Gastroesophageal sphincter (tissue), 4 donors: ENCODE measurements at regions not wholly inside any gene's neighbourhood (a gene's known extent, or its start where the extent isn't known, plus 50 kb on each side); places are given as distances from the start of the nearest gene placed in this dataset.

Experiments used
- ATAC-seq: fragments of 150-250 bp; one replicate; pipeline ENCODE4 v1.9.1; 2016; ENCODE audit warnings: mild to moderate bottlenecking, moderate library complexity
- H3K27ac ChIP-seq, 4 donors: fragments of 200-600 bp; sonication (generic) in 3 of 4; 1 replicate in 3 of 4; 2 replicates in 1 of 4; pipeline ENCODE4 v1.5.1; 2016 to 2019
- H3K27me3 ChIP-seq: fragments of 200-600 bp; sonication (generic); one replicate; pipeline ENCODE4 v1.5.1; 2019
- H3K36me3 ChIP-seq, 2 donors: fragments of 200-600 bp; sonication (generic); one replicate each; pipeline ENCODE4 v1.5.1; 2019; ENCODE audit warnings: control low read depth in 1 of 2
- H3K4me1 ChIP-seq, 3 donors: fragments of 200-600 bp; sonication (generic); 1 replicate in 2 of 3; 2 replicates in 1 of 3; pipeline ENCODE4 v1.5.1; 2016 to 2019; ENCODE audit warnings: control low read depth in 2 of 3
- H3K4me3 ChIP-seq, 2 donors: fragments of 200-600 bp; sonication (generic); one replicate each; pipeline ENCODE4 v1.5.1; 2019; ENCODE audit warnings: mild to moderate bottlenecking in 1 of 2, moderate library complexity in 1 of 2
- H3K9me3 ChIP-seq, 3 donors: fragments of 200-600 bp; sonication (generic); one replicate each; pipeline ENCODE4 v1.5.1; 2017 to 2019; ENCODE audit warnings: control low read depth in 2 of 3
- EP300 ChIP-seq: sonication (generic); formaldehyde crosslinking; IDR thresholded peaks from one replicate; pipeline ENCODE4 v1.6.1; 2017; ENCODE audit warnings: antibody characterized with exemption, mild to moderate bottlenecking
- POLR2A ChIP-seq, 2 donors: fragments of 450-650 bp; IDR thresholded peaks; one replicate each; pipeline ENCODE4 v1.6.1; 2017; ENCODE audit warnings: antibody characterized with exemption in 2 of 2, mild to moderate bottlenecking in 2 of 2, moderate library complexity in 1 of 2
- POLR2AphosphoS5 ChIP-seq: sonication (generic); formaldehyde crosslinking; IDR thresholded peaks from one replicate; pipeline ENCODE4 v1.6.1; 2017; ENCODE audit warnings: antibody characterized with exemption
- WGBS, 2 donors: methylation state at CpG; one replicate each; pipeline ENCODE4 v1.1.5; 2018; ENCODE audit warnings: low coverage in 1 of 2; 5-methylcytosine and 5-hydroxymethylcytosine counted together
- TF ChIP-seq, protein P1 (sequence below), 4 experiments: fragments of 200-600 bp in 2 of 4; fragments of 450-650 bp in 2 of 4; sonication (generic) in 1 of 4; IDR thresholded peaks; one replicate each; pipeline ENCODE4 v1.5.1; 2017 to 2019; ENCODE audit warnings: antibody characterized with exemption in 4 of 4, mild to moderate bottlenecking in 2 of 4, moderate library complexity in 2 of 4

DNA sequence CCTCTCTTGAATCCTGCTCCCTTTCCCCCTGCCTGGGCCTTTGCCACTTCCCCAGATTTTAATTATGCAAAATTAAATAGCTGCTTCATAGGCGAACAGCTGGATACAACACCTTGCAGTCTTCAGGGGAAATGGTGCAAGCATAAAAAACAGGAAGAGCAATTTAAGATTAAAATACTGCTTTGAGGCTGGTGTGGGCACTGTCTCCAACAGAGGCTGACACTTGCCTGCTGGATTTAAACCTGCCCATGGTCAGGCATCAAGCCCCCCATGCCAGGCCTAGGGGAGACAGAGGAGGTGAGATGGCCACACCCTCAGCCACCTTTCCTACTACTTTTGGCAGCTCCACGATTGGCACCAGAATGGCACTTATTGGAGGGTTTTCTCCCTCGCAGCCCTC is 110.1 kb upstream of the DIO3 start:
- Histone ChIP-seq H3K27ac (no peak overlapping the region), H3K4me3 (no peak overlapping the region), H3K27me3 (peaks cover 46% of the 10 kb centered on the region), H3K4me1 (no peaks in the 10 kb centered on the region), H3K9me3 (no peaks in the 10 kb centered on the region), H3K36me3 (no peaks in the 10 kb centered on the region)
- WGBS, 2 donors = 62 to 80% methylated on average over 3 of the region's 3 CpGs
- no peak for ATAC-seq
- TF ChIP-seq, protein P1, sequence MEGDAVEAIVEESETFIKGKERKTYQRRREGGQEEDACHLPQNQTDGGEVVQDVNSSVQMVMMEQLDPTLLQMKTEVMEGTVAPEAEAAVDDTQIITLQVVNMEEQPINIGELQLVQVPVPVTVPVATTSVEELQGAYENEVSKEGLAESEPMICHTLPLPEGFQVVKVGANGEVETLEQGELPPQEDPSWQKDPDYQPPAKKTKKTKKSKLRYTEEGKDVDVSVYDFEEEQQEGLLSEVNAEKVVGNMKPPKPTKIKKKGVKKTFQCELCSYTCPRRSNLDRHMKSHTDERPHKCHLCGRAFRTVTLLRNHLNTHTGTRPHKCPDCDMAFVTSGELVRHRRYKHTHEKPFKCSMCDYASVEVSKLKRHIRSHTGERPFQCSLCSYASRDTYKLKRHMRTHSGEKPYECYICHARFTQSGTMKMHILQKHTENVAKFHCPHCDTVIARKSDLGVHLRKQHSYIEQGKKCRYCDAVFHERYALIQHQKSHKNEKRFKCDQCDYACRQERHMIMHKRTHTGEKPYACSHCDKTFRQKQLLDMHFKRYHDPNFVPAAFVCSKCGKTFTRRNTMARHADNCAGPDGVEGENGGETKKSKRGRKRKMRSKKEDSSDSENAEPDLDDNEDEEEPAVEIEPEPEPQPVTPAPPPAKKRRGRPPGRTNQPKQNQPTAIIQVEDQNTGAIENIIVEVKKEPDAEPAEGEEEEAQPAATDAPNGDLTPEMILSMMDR (IDR thresholded peaks at IDR 0.05) = no peak
- TF ChIP-seq POLR2AphosphoS5 = no peak
- TF ChIP-seq POLR2A (IDR thresholded peaks at IDR 0.05) = no peak
- no peak for TF ChIP-seq EP300

DNA sequence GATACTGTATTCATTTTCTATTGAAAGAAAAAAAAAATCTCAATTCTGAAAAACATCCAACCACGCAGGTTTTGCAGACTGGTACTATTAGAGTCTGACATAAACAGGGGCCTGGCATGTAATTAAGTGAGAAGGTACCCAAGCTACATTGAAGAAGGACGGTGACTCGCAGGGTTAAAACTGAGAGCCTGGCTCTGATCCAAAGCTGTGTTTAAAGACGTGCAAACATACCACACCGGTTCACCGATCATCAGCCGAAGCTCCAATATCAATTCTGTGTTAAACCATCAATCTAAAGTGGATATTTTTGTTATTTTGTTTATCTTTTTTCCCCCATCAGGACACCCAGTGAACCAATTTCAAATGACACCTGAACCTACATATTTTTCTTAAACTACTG is 108.1 kb upstream of the DIO3 start:
- Histone ChIP-seq H3K27ac (no peak overlapping the region), H3K27me3 (peaks cover 62% of the 10 kb centered on the region), H3K9me3 (no peaks in the 10 kb centered on the region), H3K4me3 (no peak overlapping the region), H3K36me3 (no peaks in the 10 kb centered on the region), H3K4me1 (peaks cover 0 to 7% (median 0%) of the 10 kb centered on the region in 3 donors)
- no peak for TF ChIP-seq POLR2AphosphoS5
- TF ChIP-seq EP300 = no peak
- TF ChIP-seq, protein P1 (IDR thresholded peaks at IDR 0.05) = no peak
- TF ChIP-seq POLR2A (IDR thresholded peaks at IDR 0.05) = no peak
- WGBS, 2 donors = 51 to 70% methylated on average over 3 to 7 of the region's 7 CpGs
- no peak for ATAC-seq

DNA sequence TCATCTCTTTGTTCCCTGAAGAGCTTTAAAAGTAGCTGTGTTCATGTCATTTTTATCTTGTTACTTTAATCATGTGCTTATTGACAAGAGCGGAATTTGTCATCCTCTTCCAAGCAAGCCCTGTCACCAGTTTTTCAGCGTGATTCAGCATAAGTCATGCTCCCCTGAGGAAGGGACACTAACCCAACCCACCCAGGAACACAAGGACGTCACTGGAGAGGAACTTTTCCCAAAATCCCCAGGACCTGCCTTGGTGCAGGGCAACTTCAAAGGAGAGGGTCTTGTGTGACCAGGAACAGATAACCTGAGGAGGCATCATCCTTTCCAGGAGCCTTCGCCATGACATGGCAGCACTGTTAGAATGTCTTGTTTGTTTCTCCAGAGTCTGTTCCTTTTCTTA is 107.1 kb upstream of the DIO3 start:
- H3K9me3 ChIP-seq = no peaks in the 10 kb centered on the region

DNA sequence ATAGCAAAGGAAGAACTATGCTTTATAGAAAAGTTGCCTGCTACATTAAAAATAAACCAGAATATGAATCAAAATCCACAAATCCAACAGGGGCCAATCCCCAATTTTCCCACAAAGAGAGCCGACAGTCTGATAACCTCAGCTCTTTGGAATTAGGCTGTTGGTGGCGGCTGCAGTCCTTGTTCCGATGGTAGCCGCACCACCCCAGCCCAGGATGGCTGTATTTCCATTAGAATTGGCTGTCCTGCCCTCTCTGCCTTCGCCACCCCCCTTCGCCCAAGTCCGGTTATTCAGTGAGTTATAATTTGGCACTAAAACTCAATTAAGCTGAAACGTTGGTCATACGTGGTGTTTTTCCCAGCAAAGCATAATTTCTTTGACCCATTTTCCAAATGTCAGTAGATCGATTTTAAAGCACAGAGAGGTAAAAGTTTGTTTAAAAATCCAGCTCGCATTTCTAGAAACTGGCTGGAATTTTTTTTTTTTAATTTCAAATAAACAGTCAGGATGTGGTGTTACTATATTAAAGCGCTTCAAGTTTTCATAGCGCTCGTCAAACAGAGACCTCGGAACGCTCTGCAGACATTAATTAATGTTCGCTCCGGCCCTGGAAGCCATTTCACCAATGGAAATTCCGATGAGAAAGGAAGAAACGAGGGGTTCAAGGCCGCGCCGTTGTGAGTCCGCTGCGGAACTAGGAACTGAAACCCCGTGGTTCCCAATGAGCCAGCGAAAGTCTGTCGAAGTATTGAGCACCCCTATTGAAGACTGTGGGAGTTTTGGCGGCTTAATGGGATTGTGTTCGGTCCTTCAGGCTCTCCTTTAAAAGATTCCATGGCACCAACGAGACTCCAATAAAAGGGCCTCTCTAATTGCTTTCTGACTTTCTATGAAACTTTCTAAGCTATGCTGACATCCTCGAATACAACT is 104.8 kb upstream of the DIO3 start:
- H3K36me3 ChIP-seq = no peaks in the 10 kb centered on the region
- peaks cover 0 to 22% (median 5%) of the 10 kb centered on the region in 3 donors for H3K4me1 ChIP-seq
- WGBS, 2 donors = 25 to 34% methylated on average over 27 to 32 of the region's 32 CpGs
- no peak overlapping the region for H3K4me3 ChIP-seq
- peaks cover 84% of the 10 kb centered on the region for H3K27me3 ChIP-seq
- no peak for ATAC-seq
- no peak overlapping the region for H3K27ac ChIP-seq
- H3K9me3 ChIP-seq = no peaks in the 10 kb centered on the region
- TF ChIP-seq, protein P1 (IDR thresholded peaks at IDR 0.05) = no peak
- TF ChIP-seq EP300 = no peak
- no peak for TF ChIP-seq POLR2AphosphoS5
- no peak for TF ChIP-seq POLR2A (IDR thresholded peaks at IDR 0.05)

More for the DNA sequence above, 107.1 kb upstream of the DIO3 start:
- ATAC-seq = no peak
- TF ChIP-seq POLR2AphosphoS5 = no peak
- TF ChIP-seq, protein P1 (IDR thresholded peaks at IDR 0.05) = no peak
- Histone ChIP-seq H3K4me1 (peaks cover 0 to 17% (median 5%) of the 10 kb centered on the region in 3 donors), H3K36me3 (no peaks in the 10 kb centered on the region), H3K4me3 (no peak overlapping the region), H3K27me3 (peaks cover 72% of the 10 kb centered on the region), H3K27ac (no peak overlapping the region)
- 71 to 75% methylated on average over 1 to 4 of the region's 4 CpGs for WGBS, 2 donors
